ENCODE measurements at regions not wholly inside any gene's neighbourhood (a gene's known extent, or its start where the extent isn't known, plus 50 kb on each side); places are given as distances from the start of the nearest gene placed in this dataset.

- TF ChIP-seq CTCF (conservative IDR thresholded peaks at IDR 0.05; ENCODE audit: low read depth, low read length) (no peak), EZH2 (IDR thresholded peaks at IDR 0.05; ENCODE audit: low read length, unreplicated experiment) (no peak)
Measured at GRCh38 chr1:221621683-221622082, 120.2 kb downstream of the DUSP10 start.

Measured in PC-3 (cell line).